Nephron progenitor cell (in vitro differentiated cells): ENCODE measurements at regions not wholly inside any gene's neighbourhood (a gene's known extent, or its start where the extent isn't known, plus 50 kb on each side); places are given as distances from the start of the nearest gene placed in this dataset.
"Not testable (repeated sequence)": the region's sequence is repeated elsewhere in the genome, so short reads cannot be mapped to it uniquely, and the experiment has no call there.

ENCODE experiments used
- DNase-seq: peaks from one replicate; pipeline ENCODE4 v3.0.0; 2021
- H3K27ac Mint-ChIP-seq: 2 replicates; pipeline ENCODE4 v1.8.0; 2021; ENCODE audit warnings: mild to moderate bottlenecking, moderate library complexity, mixed read lengths
- H3K27me3 Mint-ChIP-seq: 2 replicates; pipeline ENCODE4 v1.8.0; 2021; ENCODE audit warnings: mild to moderate bottlenecking, low read depth, mixed read lengths; ENCODE audit not compliant: poor library complexity
- H3K36me3 Mint-ChIP-seq: 2 replicates; pipeline ENCODE4 v1.8.0; 2021; ENCODE audit warnings: low read depth, mixed read lengths
- H3K4me1 Mint-ChIP-seq: 2 replicates; pipeline ENCODE4 v1.8.0; 2021; ENCODE audit warnings: mixed read lengths
- H3K4me3 Mint-ChIP-seq: 2 replicates; pipeline ENCODE4 v1.8.0; 2021; ENCODE audit warnings: mild to moderate bottlenecking, moderate library complexity, mixed read lengths
- H3K9me3 Mint-ChIP-seq: 2 replicates; pipeline ENCODE4 v1.8.0; 2021; ENCODE audit warnings: mild to moderate bottlenecking, moderate library complexity, mixed read lengths
- TF ChIP-seq, protein P1 (sequence below): fragments of 200-600 bp; sonication (generic); IDR thresholded peaks from 2 replicates; pipeline ENCODE4 v1.5.0; 2021; ENCODE audit warnings: antibody characterized with exemption

DNA sequence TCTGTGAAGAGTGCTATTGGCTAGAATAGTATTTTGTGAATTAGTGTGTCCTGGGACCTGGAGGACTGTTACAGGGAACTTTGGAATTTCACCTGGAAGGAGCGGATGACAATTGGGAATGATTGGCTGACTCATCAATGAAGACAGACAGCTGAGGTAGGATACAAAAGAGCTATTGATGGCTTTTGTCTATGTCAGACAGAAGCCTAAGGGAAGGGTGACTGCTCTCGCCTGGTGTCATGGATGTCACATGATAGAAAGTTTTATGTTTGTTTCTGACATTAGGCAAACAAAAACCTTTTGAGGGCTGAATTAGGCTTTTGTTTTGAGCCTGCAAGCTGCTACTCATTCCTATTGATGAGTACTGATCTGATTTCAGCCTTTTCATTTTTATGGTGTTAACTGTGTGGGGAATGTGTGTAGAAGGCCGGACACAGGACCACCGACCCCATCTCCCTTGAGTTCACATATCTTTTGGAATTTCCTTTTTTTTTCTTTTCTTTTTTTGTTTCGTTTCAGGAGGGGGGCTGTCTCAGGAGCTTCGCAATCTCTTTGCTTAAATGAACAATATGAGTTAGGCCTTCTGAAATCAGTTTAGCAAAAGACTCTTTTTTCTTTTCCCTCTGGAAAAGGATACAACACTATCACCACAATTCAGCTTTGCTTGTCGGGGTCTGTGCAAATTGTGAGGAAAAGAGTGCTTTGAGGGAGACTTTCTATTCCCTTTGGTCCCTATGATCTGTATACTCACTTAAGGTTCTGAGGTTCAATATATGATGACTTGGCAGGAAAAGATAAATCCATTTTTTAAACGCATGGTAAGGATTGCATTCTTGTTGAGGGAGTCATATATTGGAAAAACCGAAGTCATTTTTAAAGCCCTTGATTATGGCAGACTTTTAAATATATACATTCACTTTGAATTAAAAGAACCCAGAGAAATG, 207.9 kb upstream of the FIGN start:
- DNase-seq, result no peak
- Mint-ChIP-seq H3K9me3 (no peaks in the 10 kb centered on the region), H3K4me1 (peaks cover 9% of the 10 kb centered on the region)

DNA sequence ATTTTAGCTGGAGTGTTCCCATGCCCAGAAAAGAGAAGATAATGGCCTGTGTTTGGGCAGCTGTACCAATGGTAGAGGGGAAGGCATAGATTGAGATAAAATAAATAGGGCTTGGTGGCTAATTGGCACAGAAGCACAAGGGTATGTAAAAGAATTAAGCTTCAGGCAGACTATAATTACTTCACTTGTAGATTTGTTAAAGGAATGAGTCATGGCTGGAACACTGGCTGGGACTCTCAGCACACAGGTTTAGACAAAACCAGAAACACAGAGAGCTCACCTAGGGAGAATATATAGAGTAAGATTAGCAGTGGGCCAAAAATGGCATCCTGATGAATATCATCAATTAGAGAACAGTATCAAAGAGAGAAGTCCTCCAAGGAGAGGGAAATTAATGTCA, 198.3 kb upstream of the FIGN start:
- H3K9me3 Mint-ChIP-seq, result no peaks in the 10 kb centered on the region
- TF ChIP-seq, protein P1, sequence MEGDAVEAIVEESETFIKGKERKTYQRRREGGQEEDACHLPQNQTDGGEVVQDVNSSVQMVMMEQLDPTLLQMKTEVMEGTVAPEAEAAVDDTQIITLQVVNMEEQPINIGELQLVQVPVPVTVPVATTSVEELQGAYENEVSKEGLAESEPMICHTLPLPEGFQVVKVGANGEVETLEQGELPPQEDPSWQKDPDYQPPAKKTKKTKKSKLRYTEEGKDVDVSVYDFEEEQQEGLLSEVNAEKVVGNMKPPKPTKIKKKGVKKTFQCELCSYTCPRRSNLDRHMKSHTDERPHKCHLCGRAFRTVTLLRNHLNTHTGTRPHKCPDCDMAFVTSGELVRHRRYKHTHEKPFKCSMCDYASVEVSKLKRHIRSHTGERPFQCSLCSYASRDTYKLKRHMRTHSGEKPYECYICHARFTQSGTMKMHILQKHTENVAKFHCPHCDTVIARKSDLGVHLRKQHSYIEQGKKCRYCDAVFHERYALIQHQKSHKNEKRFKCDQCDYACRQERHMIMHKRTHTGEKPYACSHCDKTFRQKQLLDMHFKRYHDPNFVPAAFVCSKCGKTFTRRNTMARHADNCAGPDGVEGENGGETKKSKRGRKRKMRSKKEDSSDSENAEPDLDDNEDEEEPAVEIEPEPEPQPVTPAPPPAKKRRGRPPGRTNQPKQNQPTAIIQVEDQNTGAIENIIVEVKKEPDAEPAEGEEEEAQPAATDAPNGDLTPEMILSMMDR, result no peak
- H3K27ac Mint-ChIP-seq, result no peak overlapping the region
- no peaks in the 10 kb centered on the region for H3K36me3 Mint-ChIP-seq
- H3K4me3 Mint-ChIP-seq, result no peak overlapping the region
- H3K4me1 Mint-ChIP-seq, result no peaks in the 10 kb centered on the region
- no peaks in the 10 kb centered on the region for H3K27me3 Mint-ChIP-seq
- DNase-seq, result no peak

More for the DNA sequence above, 207.9 kb upstream of the FIGN start:
- Mint-ChIP-seq H3K4me3 (no peak overlapping the region), H3K36me3 (no peaks in the 10 kb centered on the region), H3K27ac (no peak overlapping the region), H3K27me3 (no peaks in the 10 kb centered on the region)
- TF ChIP-seq, protein P1, result no peak

DNA sequence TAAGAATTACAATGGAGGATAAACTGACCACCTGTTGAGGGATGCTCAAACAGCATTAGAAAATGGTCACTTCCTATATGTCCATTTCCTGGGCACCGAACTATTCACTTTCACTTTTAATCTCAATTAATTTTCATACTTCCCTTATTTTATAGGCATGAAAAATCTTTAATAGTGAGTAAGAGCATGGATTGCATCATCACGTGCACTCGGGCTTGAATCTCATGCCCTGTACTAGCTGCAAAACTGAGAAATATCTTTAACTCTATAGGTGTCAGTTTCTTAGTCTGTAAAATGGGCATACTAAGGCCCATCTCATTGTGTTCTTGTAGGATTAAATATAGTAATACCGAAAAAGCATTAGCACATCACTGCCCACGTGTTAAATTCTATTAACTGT, 183.9 kb upstream of the FIGN start:
- Mint-ChIP-seq H3K9me3 (peaks cover 3% of the 10 kb centered on the region), H3K4me1 (no peaks in the 10 kb centered on the region), H3K4me3 (no peak overlapping the region), H3K36me3 (no peaks in the 10 kb centered on the region), H3K27ac (no peak overlapping the region), H3K27me3 (no peaks in the 10 kb centered on the region)
- TF ChIP-seq, protein P1, result no peak
- DNase-seq, result no peak

DNA sequence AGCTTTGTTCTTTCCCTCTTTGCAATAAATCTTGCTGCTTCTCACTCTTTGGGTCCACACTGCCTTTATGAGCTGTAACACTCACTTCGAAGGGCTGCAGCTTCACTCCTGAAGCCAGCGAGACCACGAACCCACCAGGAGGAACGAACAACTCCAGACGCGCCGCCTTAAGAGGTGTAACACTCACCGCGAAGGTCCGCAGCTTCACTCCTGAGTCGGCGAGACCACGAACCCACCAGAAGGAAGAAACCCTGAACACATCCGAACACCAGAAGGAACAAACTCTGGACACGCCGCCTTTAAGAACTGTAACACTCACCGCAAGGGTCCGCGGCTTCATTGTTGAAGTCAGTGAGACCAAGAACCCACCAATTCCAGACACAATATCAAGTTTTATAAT, 178.7 kb upstream of the FIGN start:
- not testable (repeated sequence) for H3K4me3 Mint-ChIP-seq, H3K27me3 Mint-ChIP-seq, H3K27ac Mint-ChIP-seq, H3K4me1 Mint-ChIP-seq, DNase-seq, H3K36me3 Mint-ChIP-seq
- peaks cover 23% of the 10 kb centered on the region for H3K9me3 Mint-ChIP-seq

DNA sequence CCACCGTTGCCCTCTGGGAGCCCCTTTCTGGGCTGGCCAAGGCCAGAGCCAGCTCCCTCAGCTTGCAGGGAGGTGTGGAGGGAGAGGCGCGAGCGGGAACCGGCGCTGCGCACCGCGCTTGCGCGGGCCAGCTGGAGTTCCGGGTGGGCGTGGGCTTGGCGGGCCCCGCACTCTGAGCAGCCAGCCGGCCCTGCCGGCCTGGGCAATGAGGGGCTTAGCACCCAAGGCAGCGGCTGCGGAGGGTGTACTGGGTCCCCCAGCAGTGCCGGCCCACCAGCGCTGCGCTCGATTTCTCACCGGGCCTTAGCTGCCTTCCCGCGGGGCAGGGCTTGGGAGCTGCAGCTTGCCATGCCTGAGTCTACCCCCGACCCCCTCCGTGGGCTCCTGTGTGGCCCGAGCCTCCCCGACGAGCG, 177.7 kb upstream of the FIGN start:
- H3K4me3 Mint-ChIP-seq, DNase-seq, H3K4me1 Mint-ChIP-seq, H3K27ac Mint-ChIP-seq, H3K36me3 Mint-ChIP-seq, H3K27me3 Mint-ChIP-seq: not testable (repeated sequence)
- H3K9me3 Mint-ChIP-seq, result peaks cover 23% of the 10 kb centered on the region

DNA sequence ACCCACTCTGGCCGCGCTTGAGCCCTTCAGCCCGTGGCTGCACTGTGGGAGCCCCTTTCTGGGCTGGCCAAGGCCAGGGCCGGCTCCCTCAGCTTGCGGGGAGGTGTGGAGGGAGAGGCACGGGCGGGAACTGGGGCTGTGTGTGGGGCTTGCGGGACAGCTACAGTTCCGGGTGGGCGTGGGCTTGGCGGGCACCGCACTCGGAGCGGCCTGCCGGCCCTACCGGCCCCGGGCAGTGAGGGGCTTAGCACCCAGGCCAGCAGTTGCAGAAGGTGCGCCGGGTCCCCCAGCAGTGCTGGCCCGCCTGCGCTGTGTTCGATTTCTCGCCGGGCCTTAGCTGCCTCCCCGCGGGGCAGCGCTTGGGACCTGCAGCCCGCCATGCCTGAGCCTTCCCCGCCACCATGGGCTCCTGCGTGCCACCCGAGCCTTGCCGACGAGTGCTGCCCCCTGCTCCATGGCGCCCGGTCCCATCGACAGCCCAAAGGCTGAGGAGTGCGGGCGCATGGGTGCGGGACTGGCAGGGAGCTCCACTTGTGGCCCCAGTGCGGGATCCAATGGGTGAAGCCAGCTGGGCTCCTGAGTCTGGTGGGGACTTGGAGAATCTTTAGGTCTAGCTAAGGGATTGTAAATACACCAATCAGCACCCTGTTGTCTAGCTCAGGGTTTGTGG, 173.7 kb upstream of the FIGN start:
- Mint-ChIP-seq H3K4me3 (no peak overlapping the region), H3K4me1 (no peaks in the 10 kb centered on the region), H3K27ac (no peak overlapping the region), H3K9me3 (peaks cover 19% of the 10 kb centered on the region), H3K27me3 (no peaks in the 10 kb centered on the region), H3K36me3 (no peaks in the 10 kb centered on the region)
- DNase-seq, result no peak
- TF ChIP-seq, protein P1, result no peak
